Panc1 (cell line): ENCODE measurements at regions not wholly inside any gene's neighbourhood (a gene's known extent, or its start where the extent isn't known, plus 50 kb on each side); places are given as distances from the start of the nearest gene placed in this dataset.

ENCODE experiments used
- CTCF ChIP-seq: fragments of 450-650 bp; IDR thresholded peaks from 2 replicates; pipeline ENCODE4 v1.5.1; 2017; ENCODE audit warnings: mild to moderate bottlenecking
- REST ChIP-seq, 2 experiments: IDR thresholded peaks; 2 replicates each; pipeline ENCODE4 v1.6.1; 2011 to 2012; ENCODE audit warnings: low read depth in 2 of 2, control low read depth in 1 of 2, low read length in 1 of 2, mild to moderate bottlenecking in 1 of 2, moderate library complexity in 1 of 2; ENCODE audit not compliant: insufficient read depth in 1 of 2
- SIN3A ChIP-seq: IDR thresholded peaks from 2 replicates; pipeline ENCODE4 v1.6.1; 2012; ENCODE audit warnings: low read depth, mild to moderate bottlenecking, low read length, moderate library complexity, borderline replicate concordance; ENCODE audit not compliant: insufficient read depth

- TF ChIP-seq CTCF (no peak), REST (IDR thresholded peaks at IDR 0.05; ENCODE audit: insufficient read depth in 1 of 2, low read depth in 2 of 2, low read length in 1 of 2) (no peak), SIN3A (no peak)
These were observed 259.5 kb downstream of the SOD2 start for GRCh38 chr6:159433550-159433949.
